Astrocyte (in vitro differentiated cells and primary cell): ENCODE measurements at regions not wholly inside any gene's neighbourhood (a gene's known extent, or its start where the extent isn't known, plus 50 kb on each side); places are given as distances from the start of the nearest gene placed in this dataset.
"Not testable (repeated sequence)": the region's sequence is repeated elsewhere in the genome, so short reads cannot be mapped to it uniquely, and the experiment has no call there.

Experiments used
- DNase-seq: peaks from one replicate; pipeline ENCODE4 v3.0.0-alpha.2; 2010; ENCODE audit warnings: low read depth
- FAIRE-seq: peaks from 2 replicates; lab custom pipeline; 2011; peaks lifted over from hg19 to GRCh38; lab: Jason Lieb, UNC
- H2AFZ ChIP-seq: 2 replicates; pipeline ENCODE4 v1.6.0; 2012; ENCODE audit warnings: low read depth, low read length, inconsistent platforms
- H3K27ac ChIP-seq: 2 replicates; pipeline ENCODE4 v1.5.1; 2011; ENCODE audit warnings: low read depth, low read length, inconsistent platforms
- H3K27me3 ChIP-seq: 2 replicates; pipeline ENCODE4 v1.6.0; 2011; ENCODE audit warnings: low read length, inconsistent platforms; ENCODE audit not compliant: insufficient read depth
- H3K36me3 ChIP-seq: 2 replicates; pipeline ENCODE4 v1.5.1; 2011; ENCODE audit warnings: low read length, inconsistent platforms; ENCODE audit not compliant: insufficient read depth
- H3K4me1 ChIP-seq: 2 replicates; pipeline ENCODE4 v1.5.1; 2011; ENCODE audit warnings: low read length, inconsistent platforms; ENCODE audit not compliant: insufficient read depth
- H3K4me2 ChIP-seq: 2 replicates; pipeline ENCODE4 v1.6.0; 2012; ENCODE audit warnings: low read length, inconsistent platforms
- H3K4me3 ChIP-seq: 2 replicates; pipeline ENCODE4 v1.5.1; 2011; ENCODE audit warnings: low read depth, mild to moderate bottlenecking, low read length, inconsistent platforms; ENCODE audit not compliant: insufficient read depth
- H3K79me2 ChIP-seq: 2 replicates; pipeline ENCODE4 v1.6.0; 2012; ENCODE audit warnings: mild to moderate bottlenecking, low read length, inconsistent platforms; ENCODE audit not compliant: insufficient read depth
- H3K9ac ChIP-seq: 2 replicates; pipeline ENCODE4 v1.6.0; 2012; ENCODE audit warnings: mild to moderate bottlenecking, low read length, inconsistent platforms
- H3K9me3 ChIP-seq: 2 replicates; pipeline ENCODE4 v1.5.1; 2012; ENCODE audit warnings: low read depth, mild to moderate bottlenecking, low read length, inconsistent platforms; ENCODE audit not compliant: insufficient read depth
- H4K20me1 ChIP-seq: 2 replicates; pipeline ENCODE4 v1.6.0; 2012; ENCODE audit warnings: low read length, inconsistent platforms; ENCODE audit not compliant: insufficient read depth
- H3K27ac Mint-ChIP-seq: one replicate; pipeline ENCODE4 v1.8.0; 2021; ENCODE audit warnings: mild to moderate bottlenecking, mixed read lengths; ENCODE audit not compliant: unreplicated experiment
- H3K27me3 Mint-ChIP-seq: one replicate; pipeline ENCODE4 v1.8.0; 2021; ENCODE audit warnings: low read depth, mixed read lengths; ENCODE audit not compliant: unreplicated experiment
- H3K36me3 Mint-ChIP-seq: one replicate; pipeline ENCODE4 v1.8.0; 2021; ENCODE audit warnings: low read depth, mixed read lengths; ENCODE audit not compliant: unreplicated experiment
- H3K4me1 Mint-ChIP-seq: one replicate; pipeline ENCODE4 v1.8.0; 2021; ENCODE audit warnings: low read depth, mixed read lengths; ENCODE audit not compliant: unreplicated experiment
- H3K4me3 Mint-ChIP-seq: one replicate; pipeline ENCODE4 v1.8.0; 2021; ENCODE audit warnings: mild to moderate bottlenecking, moderate library complexity, mixed read lengths; ENCODE audit not compliant: unreplicated experiment
- H3K9me3 Mint-ChIP-seq: one replicate; pipeline ENCODE4 v1.8.0; 2021; ENCODE audit warnings: mild to moderate bottlenecking, mixed read lengths; ENCODE audit not compliant: unreplicated experiment

- H3K9me3 Mint-ChIP-seq, FAIRE-seq, H3K4me3 Mint-ChIP-seq, H3K4me3 ChIP-seq, H3K9ac ChIP-seq, H4K20me1 ChIP-seq, H3K27me3 Mint-ChIP-seq, H3K27me3 ChIP-seq, H3K27ac Mint-ChIP-seq, DNase-seq, H2AFZ ChIP-seq, H3K27ac ChIP-seq, H3K36me3 Mint-ChIP-seq, H3K9me3 ChIP-seq, H3K4me1 Mint-ChIP-seq, H3K4me1 ChIP-seq, H3K4me2 ChIP-seq, H3K36me3 ChIP-seq, H3K79me2 ChIP-seq: not testable (repeated sequence)
Measured at GRCh38 chr21:5113092-5113491, 5408.3 kb upstream of the TPTE start.

GRCh38 chr21:5114468-5114867, 5406.9 kb upstream of the TPTE start:
- not testable (repeated sequence) for H3K4me2 ChIP-seq, H3K27ac Mint-ChIP-seq, H3K9me3 Mint-ChIP-seq, H3K27ac ChIP-seq, H3K4me1 ChIP-seq, H3K4me3 ChIP-seq, H3K4me3 Mint-ChIP-seq, H3K27me3 Mint-ChIP-seq, H4K20me1 ChIP-seq, FAIRE-seq, H2AFZ ChIP-seq, DNase-seq, H3K9me3 ChIP-seq, H3K79me2 ChIP-seq, H3K27me3 ChIP-seq, H3K9ac ChIP-seq, H3K4me1 Mint-ChIP-seq, H3K36me3 ChIP-seq, H3K36me3 Mint-ChIP-seq

- not testable (repeated sequence) for H3K27me3 ChIP-seq, DNase-seq
Measured at GRCh38 chr21:5114893-5115645, 5406.3 kb upstream of the TPTE start.

GRCh38 chr21:5115646-5116343, 5405.6 kb upstream of the TPTE start:
- not testable (repeated sequence) for H3K27me3 ChIP-seq, H3K4me3 ChIP-seq, H3K4me2 ChIP-seq, H3K27ac Mint-ChIP-seq, FAIRE-seq, H3K36me3 Mint-ChIP-seq, H3K9me3 Mint-ChIP-seq, H2AFZ ChIP-seq, DNase-seq, H3K4me1 ChIP-seq, H3K4me1 Mint-ChIP-seq, H3K79me2 ChIP-seq, H3K27me3 Mint-ChIP-seq, H3K9ac ChIP-seq, H3K36me3 ChIP-seq, H3K27ac ChIP-seq, H3K9me3 ChIP-seq, H3K4me3 Mint-ChIP-seq, H4K20me1 ChIP-seq

More at GRCh38 chr21:5114893-5115645, 5406.3 kb upstream of the TPTE start:
- H3K4me1 ChIP-seq, H3K9me3 ChIP-seq, H3K36me3 ChIP-seq, H3K9me3 Mint-ChIP-seq, H3K9ac ChIP-seq, H3K4me3 Mint-ChIP-seq, H3K36me3 Mint-ChIP-seq, H3K4me1 Mint-ChIP-seq, H3K4me2 ChIP-seq, FAIRE-seq, H3K27ac Mint-ChIP-seq, H3K27me3 Mint-ChIP-seq, H3K79me2 ChIP-seq, H4K20me1 ChIP-seq, H2AFZ ChIP-seq, H3K4me3 ChIP-seq, H3K27ac ChIP-seq: not testable (repeated sequence)

GRCh38 chr21:5116344-5117123, 5404.8 kb upstream of the TPTE start:
- not testable (repeated sequence) for H3K9me3 Mint-ChIP-seq, H3K27me3 Mint-ChIP-seq

More at GRCh38 chr21:5116344-5117123, 5404.8 kb upstream of the TPTE start:
- H3K9ac ChIP-seq, H3K36me3 Mint-ChIP-seq, H3K4me3 ChIP-seq, FAIRE-seq, H2AFZ ChIP-seq, H3K4me1 ChIP-seq, H3K4me1 Mint-ChIP-seq, H3K27me3 ChIP-seq, H4K20me1 ChIP-seq, H3K4me3 Mint-ChIP-seq, H3K4me2 ChIP-seq, H3K27ac Mint-ChIP-seq, H3K36me3 ChIP-seq, H3K27ac ChIP-seq, H3K79me2 ChIP-seq, DNase-seq, H3K9me3 ChIP-seq: not testable (repeated sequence)
